Dendritic cell treated with granulocyte-macrophage colony-stimulating factor and Interleukin-4, amounts not matched to agents 40 ng/mL and 50 ng/mL, for 4 days (primary cell): ENCODE measurements at regions not wholly inside any gene's neighbourhood (a gene's known extent, or its start where the extent isn't known, plus 50 kb on each side); places are given as distances from the start of the nearest gene placed in this dataset.

Source experiments
- H3K27ac Mint-ChIP-seq: one replicate; pipeline ENCODE4 v1.8.0; 2022; ENCODE audit warnings: mild to moderate bottlenecking, mixed read lengths
- H3K27me3 Mint-ChIP-seq: one replicate; pipeline ENCODE4 v1.8.0; 2022; ENCODE audit warnings: mild to moderate bottlenecking, mixed read lengths
- H3K36me3 Mint-ChIP-seq: one replicate; pipeline ENCODE4 v1.8.0; 2022; ENCODE audit warnings: low read depth, mixed read lengths
- H3K4me1 Mint-ChIP-seq: one replicate; pipeline ENCODE4 v1.8.0; 2022; ENCODE audit warnings: low read depth, mixed read lengths
- H3K4me3 Mint-ChIP-seq: one replicate; pipeline ENCODE4 v1.8.0; 2022; ENCODE audit warnings: mild to moderate bottlenecking, moderate library complexity, mixed read lengths
- H3K9me3 Mint-ChIP-seq: one replicate; pipeline ENCODE4 v1.8.0; 2022; ENCODE audit warnings: mixed read lengths
- intact Hi-C: fragments of 100-400 bp; cut with micrococcal nuclease; formaldehyde crosslinking; loops from one replicate; pipeline ENCODE4 v1.15.0; 2022

GRCh38 chr7:144969787-144970186, 133.9 kb upstream of the TPK1 start:
- intact Hi-C loops, result no loop called here
- Mint-ChIP-seq H3K27me3 (no peaks in the 10 kb centered on the region), H3K36me3 (no peaks in the 10 kb centered on the region), H3K4me3 (no peak overlapping the region), H3K27ac (no peak overlapping the region), H3K9me3 (peaks cover 16% of the 10 kb centered on the region), H3K4me1 (no peaks in the 10 kb centered on the region)

GRCh38 chr7:144960763-144961162, 124.9 kb upstream of the TPK1 start:
- Mint-ChIP-seq H3K27ac (no peak overlapping the region), H3K4me3 (no peak overlapping the region), H3K9me3 (no peaks in the 10 kb centered on the region), H3K36me3 (no peaks in the 10 kb centered on the region), H3K4me1 (no peaks in the 10 kb centered on the region), H3K27me3 (peaks cover 2% of the 10 kb centered on the region)
- intact Hi-C loops, result no loop called here

GRCh38 chr7:144957998-144958397, 122.1 kb upstream of the TPK1 start:
- H3K27ac Mint-ChIP-seq, result no peak overlapping the region
- intact Hi-C loops, result no loop called here

GRCh38 chr7:144955422-144955821, 119.6 kb upstream of the TPK1 start:
- H3K4me3 Mint-ChIP-seq, result no peak overlapping the region
- H3K27ac Mint-ChIP-seq, result no peak overlapping the region
- no peaks in the 10 kb centered on the region for H3K27me3 Mint-ChIP-seq
- no peaks in the 10 kb centered on the region for H3K4me1 Mint-ChIP-seq
- H3K9me3 Mint-ChIP-seq, result peaks cover 11% of the 10 kb centered on the region
- intact Hi-C loops, result no loop called here
- H3K36me3 Mint-ChIP-seq, result no peaks in the 10 kb centered on the region

More at GRCh38 chr7:144957998-144958397, 122.1 kb upstream of the TPK1 start:
- Mint-ChIP-seq H3K9me3 (peaks cover 11% of the 10 kb centered on the region), H3K27me3 (no peaks in the 10 kb centered on the region), H3K36me3 (no peaks in the 10 kb centered on the region), H3K4me3 (no peak overlapping the region), H3K4me1 (no peaks in the 10 kb centered on the region)

- H3K4me3 Mint-ChIP-seq, result no peak overlapping the region
- H3K27ac Mint-ChIP-seq, result no peak overlapping the region
- no peaks in the 10 kb centered on the region for H3K36me3 Mint-ChIP-seq
- no peaks in the 10 kb centered on the region for H3K27me3 Mint-ChIP-seq
- H3K9me3 Mint-ChIP-seq, result peaks cover 18% of the 10 kb centered on the region
- H3K4me1 Mint-ChIP-seq, result no peaks in the 10 kb centered on the region
- intact Hi-C loops, result no loop called here
These were observed 105.3 kb upstream of the TPK1 start for GRCh38 chr7:144941127-144941526.

- intact Hi-C loops, result no loop called here
- Mint-ChIP-seq H3K27me3 (no peaks in the 10 kb centered on the region), H3K4me1 (no peaks in the 10 kb centered on the region), H3K36me3 (no peaks in the 10 kb centered on the region), H3K27ac (no peak overlapping the region), H3K9me3 (peaks cover 34% of the 10 kb centered on the region), H3K4me3 (no peak overlapping the region)
These were observed 101.3 kb upstream of the TPK1 start for GRCh38 chr7:144937199-144937598.

- Mint-ChIP-seq H3K36me3 (no peaks in the 10 kb centered on the region), H3K27ac (no peak overlapping the region), H3K4me3 (no peak overlapping the region), H3K27me3 (no peaks in the 10 kb centered on the region), H3K4me1 (no peaks in the 10 kb centered on the region), H3K9me3 (peaks cover 34% of the 10 kb centered on the region)
- intact Hi-C loops, result no loop called here
These were observed 100.5 kb upstream of the TPK1 start for GRCh38 chr7:144936314-144936713.

- Mint-ChIP-seq H3K27ac (no peak overlapping the region), H3K4me1 (peaks cover 13% of the 10 kb centered on the region), H3K9me3 (no peaks in the 10 kb centered on the region), H3K4me3 (no peak overlapping the region), H3K36me3 (no peaks in the 10 kb centered on the region), H3K27me3 (no peaks in the 10 kb centered on the region)
- intact Hi-C loops, result no loop called here
These were observed 74.6 kb upstream of the TPK1 start for GRCh38 chr7:144910411-144910810.

- intact Hi-C loops, result no loop called here
- Mint-ChIP-seq H3K36me3 (no peaks in the 10 kb centered on the region), H3K27me3 (no peaks in the 10 kb centered on the region), H3K4me1 (peaks cover 13% of the 10 kb centered on the region), H3K27ac (no peak overlapping the region), H3K9me3 (no peaks in the 10 kb centered on the region), H3K4me3 (no peak overlapping the region)
These were observed 73.2 kb upstream of the TPK1 start for GRCh38 chr7:144908943-144909556.

- no peaks in the 10 kb centered on the region for H3K36me3 Mint-ChIP-seq
- no peak overlapping the region for H3K4me3 Mint-ChIP-seq
- no peak overlapping the region for H3K27ac Mint-ChIP-seq
- H3K4me1 Mint-ChIP-seq, result peaks cover 13% of the 10 kb centered on the region
- H3K27me3 Mint-ChIP-seq, result no peaks in the 10 kb centered on the region
- intact Hi-C loops, result no loop called here
- no peaks in the 10 kb centered on the region for H3K9me3 Mint-ChIP-seq
These were observed 72.5 kb upstream of the TPK1 start for GRCh38 chr7:144908324-144908723.

- H3K4me3 Mint-ChIP-seq, result no peak overlapping the region
- no peaks in the 10 kb centered on the region for H3K27me3 Mint-ChIP-seq
- no peaks in the 10 kb centered on the region for H3K36me3 Mint-ChIP-seq
- intact Hi-C loops, result no loop called here
- H3K4me1 Mint-ChIP-seq, result peaks cover 13% of the 10 kb centered on the region
- no peak overlapping the region for H3K27ac Mint-ChIP-seq
- H3K9me3 Mint-ChIP-seq, result no peaks in the 10 kb centered on the region
These were observed 71.7 kb upstream of the TPK1 start for GRCh38 chr7:144907577-144907976.

GRCh38 chr7:144903201-144903600, 67.3 kb upstream of the TPK1 start:
- Mint-ChIP-seq H3K4me3 (no peak overlapping the region), H3K27ac (no peak overlapping the region)

GRCh38 chr7:144892761-144893160, 56.9 kb upstream of the TPK1 start:
- H3K4me3 Mint-ChIP-seq, result no peak overlapping the region
- H3K27ac Mint-ChIP-seq, result no peak overlapping the region
- no peaks in the 10 kb centered on the region for H3K4me1 Mint-ChIP-seq
- intact Hi-C loops, result no loop called here
- H3K36me3 Mint-ChIP-seq, result no peaks in the 10 kb centered on the region
- H3K9me3 Mint-ChIP-seq, result no peaks in the 10 kb centered on the region
- no peaks in the 10 kb centered on the region for H3K27me3 Mint-ChIP-seq

More at GRCh38 chr7:144903201-144903600, 67.3 kb upstream of the TPK1 start:
- Mint-ChIP-seq H3K27me3 (no peaks in the 10 kb centered on the region), H3K4me1 (peaks cover 3% of the 10 kb centered on the region), H3K9me3 (no peaks in the 10 kb centered on the region), H3K36me3 (no peaks in the 10 kb centered on the region)
- intact Hi-C loops, result no loop called here
